SK-N-SH treated with all-trans-retinoic acid at 6 μM for 48 hours (cell line): ENCODE measurements at regions not wholly inside any gene's neighbourhood (a gene's known extent, or its start where the extent isn't known, plus 50 kb on each side); places are given as distances from the start of the nearest gene placed in this dataset.

Experiments used
- ATAC-seq: fragments of 200-7000 bp; cut with Tn5 transposase; 3 replicates; pipeline ENCODE4 v1.9.1; 2020; ENCODE audit warnings: mild to moderate bottlenecking, moderate library complexity
- ARNTL ChIP-seq: fragments of 450-650 bp; formaldehyde crosslinking; IDR thresholded peaks from 2 replicates; pipeline ENCODE4 v1.5.0; 2020; ENCODE audit warnings: low read depth, mild to moderate bottlenecking, moderate library complexity, borderline replicate concordance
- BACH2 ChIP-seq: fragments of 250-450 bp; sonication (Bioruptor Pico); IDR thresholded peaks from 2 replicates; pipeline ENCODE4 v1.9.0; 2021; ENCODE audit warnings: mild to moderate bottlenecking, borderline replicate concordance
- CSDC2 ChIP-seq: fragments of 250-450 bp; sonication (Bioruptor Pico); IDR thresholded peaks from 2 replicates; pipeline ENCODE4 v1.5.0; 2020; ENCODE audit warnings: mild to moderate bottlenecking, moderate library complexity
- ESRRG ChIP-seq: fragments of 250-450 bp; sonication (Bioruptor Pico); IDR thresholded peaks from 2 replicates; pipeline ENCODE4 v1.6.1; 2021; ENCODE audit warnings: mild to moderate bottlenecking
- GLIS3 ChIP-seq: fragments of 250-450 bp; sonication (Bioruptor Pico); IDR thresholded peaks from 2 replicates; pipeline ENCODE4 v1.5.0; 2020; ENCODE audit warnings: mild to moderate bottlenecking, moderate library complexity
- PPARA ChIP-seq: fragments of 250-450 bp; sonication (Bioruptor Pico); IDR thresholded peaks from 2 replicates; pipeline ENCODE4 v1.5.0; 2020; ENCODE audit warnings: mild to moderate bottlenecking, borderline replicate concordance
- RARB ChIP-seq: fragments of 250-450 bp; sonication (Bioruptor Pico); IDR thresholded peaks from 2 replicates; pipeline ENCODE4 v1.8.0; 2021; ENCODE audit warnings: mild to moderate bottlenecking, moderate library complexity
- SNAI2 ChIP-seq: fragments of 250-450 bp; sonication (Bioruptor Pico); IDR thresholded peaks from 2 replicates; pipeline ENCODE4 v1.5.0; 2020; ENCODE audit warnings: mild to moderate bottlenecking, moderate library complexity
- TCF4 ChIP-seq: fragments of 250-450 bp; sonication (Bioruptor Pico); IDR thresholded peaks from 2 replicates; pipeline ENCODE4 v1.8.0; 2021; ENCODE audit warnings: mild to moderate bottlenecking, moderate library complexity, borderline replicate concordance
- TOX ChIP-seq: fragments of 250-450 bp; sonication (Bioruptor Pico); IDR thresholded peaks from 2 replicates; pipeline ENCODE4 v1.8.0; 2021; ENCODE audit warnings: mild to moderate bottlenecking, moderate library complexity, borderline replicate concordance
- ZC3H10 ChIP-seq: fragments of 250-450 bp; sonication (Bioruptor Pico); IDR thresholded peaks from 2 replicates; pipeline ENCODE4 v1.5.1; 2021; ENCODE audit warnings: mild to moderate bottlenecking, moderate library complexity
- ZFP3 ChIP-seq: fragments of 250-450 bp; sonication (Bioruptor Pico); IDR thresholded peaks from 2 replicates; pipeline ENCODE4 v1.5.0; 2020; ENCODE audit warnings: mild to moderate bottlenecking, moderate library complexity
- ZFP30 ChIP-seq: fragments of 450-650 bp; formaldehyde crosslinking; IDR thresholded peaks from 2 replicates; pipeline ENCODE4 v1.5.0; 2022; ENCODE audit warnings: mild to moderate bottlenecking, moderate library complexity
- ZNF565 ChIP-seq: fragments of 450-650 bp; formaldehyde crosslinking; conservative IDR thresholded peaks from 2 replicates; pipeline ENCODE4 v1.5.0; 2020; ENCODE audit warnings: low read depth, mild to moderate bottlenecking, moderate library complexity
- ZNF70 ChIP-seq: fragments of 450-650 bp; formaldehyde crosslinking; IDR thresholded peaks from 2 replicates; pipeline ENCODE4 v1.5.0; 2020; ENCODE audit warnings: mild to moderate bottlenecking, moderate library complexity
- ZNF8 ChIP-seq: fragments of 450-650 bp; formaldehyde crosslinking; IDR thresholded peaks from 2 replicates; pipeline ENCODE4 v1.5.0; 2020; ENCODE audit warnings: mild to moderate bottlenecking, moderate library complexity
- TF ChIP-seq, protein P1 (sequence below): fragments of 250-450 bp; sonication (Bioruptor Pico); IDR thresholded peaks from 2 replicates; pipeline ENCODE4 v1.5.0; 2020; ENCODE audit warnings: mild to moderate bottlenecking, moderate library complexity
- TF ChIP-seq, protein P2 (sequence below): fragments of 250-450 bp; sonication (Bioruptor Pico); IDR thresholded peaks from 2 replicates; pipeline ENCODE4 v1.5.1; 2020; ENCODE audit warnings: low read depth, mild to moderate bottlenecking, moderate library complexity
- TF ChIP-seq, protein P3 (sequence below): fragments of 250-450 bp; sonication (Bioruptor Pico); IDR thresholded peaks from 2 replicates; pipeline ENCODE4 v1.8.0; 2020; ENCODE audit warnings: mild to moderate bottlenecking, moderate library complexity, borderline replicate concordance
- TF ChIP-seq, protein P4 (sequence below): fragments of 250-450 bp; sonication (Bioruptor Pico); IDR thresholded peaks from 2 replicates; pipeline ENCODE4 v1.5.1; 2021; ENCODE audit warnings: mild to moderate bottlenecking, moderate library complexity
- TF ChIP-seq, protein P5 (sequence below): fragments of 250-450 bp; sonication (Bioruptor Pico); IDR thresholded peaks from 2 replicates; pipeline ENCODE4 v1.8.0; 2021; ENCODE audit warnings: low read depth, mild to moderate bottlenecking, moderate library complexity, borderline replicate concordance

DNA sequence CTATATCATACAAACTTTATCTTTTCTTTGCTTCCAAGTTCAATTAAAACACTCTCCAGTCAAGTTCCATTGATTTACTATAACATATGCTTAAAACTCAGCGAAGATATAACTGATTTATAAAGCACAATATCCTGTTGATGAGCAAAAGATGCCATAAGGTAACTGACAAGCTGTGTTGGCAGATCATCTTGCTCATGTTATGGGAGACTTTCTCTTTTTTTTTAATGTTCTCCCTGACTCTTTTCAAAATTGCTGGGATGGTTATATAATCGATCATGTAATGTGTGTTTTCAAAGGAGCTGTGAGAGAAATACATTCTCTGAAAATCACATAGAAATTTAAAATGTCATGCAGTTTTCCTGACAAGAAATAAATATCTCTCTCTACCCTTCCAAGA lies 293.5 kb downstream of the MED10 start:
- ATAC-seq, result no peak
- TF ChIP-seq GLIS3, result no peak
- TF ChIP-seq RARB (CRISPR knock-in tag), result no peak
- TF ChIP-seq ZNF70, result no peak
- TF ChIP-seq TOX (CRISPR knock-in tag), result no peak
- TF ChIP-seq ARNTL, result no peak
- TF ChIP-seq, protein P1, sequence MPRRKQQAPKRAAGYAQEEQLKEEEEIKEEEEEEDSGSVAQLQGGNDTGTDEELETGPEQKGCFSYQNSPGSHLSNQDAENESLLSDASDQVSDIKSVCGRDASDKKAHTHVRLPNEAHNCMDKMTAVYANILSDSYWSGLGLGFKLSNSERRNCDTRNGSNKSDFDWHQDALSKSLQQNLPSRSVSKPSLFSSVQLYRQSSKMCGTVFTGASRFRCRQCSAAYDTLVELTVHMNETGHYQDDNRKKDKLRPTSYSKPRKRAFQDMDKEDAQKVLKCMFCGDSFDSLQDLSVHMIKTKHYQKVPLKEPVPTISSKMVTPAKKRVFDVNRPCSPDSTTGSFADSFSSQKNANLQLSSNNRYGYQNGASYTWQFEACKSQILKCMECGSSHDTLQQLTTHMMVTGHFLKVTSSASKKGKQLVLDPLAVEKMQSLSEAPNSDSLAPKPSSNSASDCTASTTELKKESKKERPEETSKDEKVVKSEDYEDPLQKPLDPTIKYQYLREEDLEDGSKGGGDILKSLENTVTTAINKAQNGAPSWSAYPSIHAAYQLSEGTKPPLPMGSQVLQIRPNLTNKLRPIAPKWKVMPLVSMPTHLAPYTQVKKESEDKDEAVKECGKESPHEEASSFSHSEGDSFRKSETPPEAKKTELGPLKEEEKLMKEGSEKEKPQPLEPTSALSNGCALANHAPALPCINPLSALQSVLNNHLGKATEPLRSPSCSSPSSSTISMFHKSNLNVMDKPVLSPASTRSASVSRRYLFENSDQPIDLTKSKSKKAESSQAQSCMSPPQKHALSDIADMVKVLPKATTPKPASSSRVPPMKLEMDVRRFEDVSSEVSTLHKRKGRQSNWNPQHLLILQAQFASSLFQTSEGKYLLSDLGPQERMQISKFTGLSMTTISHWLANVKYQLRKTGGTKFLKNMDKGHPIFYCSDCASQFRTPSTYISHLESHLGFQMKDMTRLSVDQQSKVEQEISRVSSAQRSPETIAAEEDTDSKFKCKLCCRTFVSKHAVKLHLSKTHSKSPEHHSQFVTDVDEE (CRISPR knock-in tag), result no peak
- TF ChIP-seq, protein P2, sequence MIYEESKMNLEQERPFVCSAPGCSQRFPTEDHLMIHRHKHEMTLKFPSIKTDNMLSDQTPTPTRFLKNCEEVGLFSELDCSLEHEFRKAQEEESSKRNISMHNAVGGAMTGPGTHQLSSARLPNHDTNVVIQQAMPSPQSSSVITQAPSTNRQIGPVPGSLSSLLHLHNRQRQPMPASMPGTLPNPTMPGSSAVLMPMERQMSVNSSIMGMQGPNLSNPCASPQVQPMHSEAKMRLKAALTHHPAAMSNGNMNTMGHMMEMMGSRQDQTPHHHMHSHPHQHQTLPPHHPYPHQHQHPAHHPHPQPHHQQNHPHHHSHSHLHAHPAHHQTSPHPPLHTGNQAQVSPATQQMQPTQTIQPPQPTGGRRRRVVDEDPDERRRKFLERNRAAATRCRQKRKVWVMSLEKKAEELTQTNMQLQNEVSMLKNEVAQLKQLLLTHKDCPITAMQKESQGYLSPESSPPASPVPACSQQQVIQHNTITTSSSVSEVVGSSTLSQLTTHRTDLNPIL (CRISPR knock-in tag), result no peak
- TF ChIP-seq PPARA, result no peak
- TF ChIP-seq ZFP3, result no peak
- TF ChIP-seq, protein P3, sequence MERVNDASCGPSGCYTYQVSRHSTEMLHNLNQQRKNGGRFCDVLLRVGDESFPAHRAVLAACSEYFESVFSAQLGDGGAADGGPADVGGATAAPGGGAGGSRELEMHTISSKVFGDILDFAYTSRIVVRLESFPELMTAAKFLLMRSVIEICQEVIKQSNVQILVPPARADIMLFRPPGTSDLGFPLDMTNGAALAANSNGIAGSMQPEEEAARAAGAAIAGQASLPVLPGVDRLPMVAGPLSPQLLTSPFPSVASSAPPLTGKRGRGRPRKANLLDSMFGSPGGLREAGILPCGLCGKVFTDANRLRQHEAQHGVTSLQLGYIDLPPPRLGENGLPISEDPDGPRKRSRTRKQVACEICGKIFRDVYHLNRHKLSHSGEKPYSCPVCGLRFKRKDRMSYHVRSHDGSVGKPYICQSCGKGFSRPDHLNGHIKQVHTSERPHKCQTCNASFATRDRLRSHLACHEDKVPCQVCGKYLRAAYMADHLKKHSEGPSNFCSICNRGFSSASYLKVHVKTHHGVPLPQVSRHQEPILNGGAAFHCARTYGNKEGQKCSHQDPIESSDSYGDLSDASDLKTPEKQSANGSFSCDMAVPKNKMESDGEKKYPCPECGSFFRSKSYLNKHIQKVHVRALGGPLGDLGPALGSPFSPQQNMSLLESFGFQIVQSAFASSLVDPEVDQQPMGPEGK (CRISPR knock-in tag), result no peak
- TF ChIP-seq ZNF565, result no peak
- TF ChIP-seq, protein P4, sequence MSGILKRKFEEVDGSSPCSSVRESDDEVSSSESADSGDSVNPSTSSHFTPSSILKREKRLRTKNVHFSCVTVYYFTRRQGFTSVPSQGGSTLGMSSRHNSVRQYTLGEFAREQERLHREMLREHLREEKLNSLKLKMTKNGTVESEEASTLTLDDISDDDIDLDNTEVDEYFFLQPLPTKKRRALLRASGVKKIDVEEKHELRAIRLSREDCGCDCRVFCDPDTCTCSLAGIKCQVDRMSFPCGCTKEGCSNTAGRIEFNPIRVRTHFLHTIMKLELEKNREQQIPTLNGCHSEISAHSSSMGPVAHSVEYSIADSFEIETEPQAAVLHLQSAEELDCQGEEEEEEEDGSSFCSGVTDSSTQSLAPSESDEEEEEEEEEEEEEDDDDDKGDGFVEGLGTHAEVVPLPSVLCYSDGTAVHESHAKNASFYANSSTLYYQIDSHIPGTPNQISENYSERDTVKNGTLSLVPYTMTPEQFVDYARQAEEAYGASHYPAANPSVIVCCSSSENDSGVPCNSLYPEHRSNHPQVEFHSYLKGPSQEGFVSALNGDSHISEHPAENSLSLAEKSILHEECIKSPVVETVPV (CRISPR knock-in tag), result no peak
- no peak for TF ChIP-seq CSDC2 (CRISPR knock-in tag)
- no peak for TF ChIP-seq BACH2 (CRISPR knock-in tag)
- no peak for TF ChIP-seq ZC3H10 (CRISPR knock-in tag)
- no peak for TF ChIP-seq SNAI2 (CRISPR knock-in tag)
- TF ChIP-seq ZNF8 (CRISPR knock-in tag), result no peak

DNA sequence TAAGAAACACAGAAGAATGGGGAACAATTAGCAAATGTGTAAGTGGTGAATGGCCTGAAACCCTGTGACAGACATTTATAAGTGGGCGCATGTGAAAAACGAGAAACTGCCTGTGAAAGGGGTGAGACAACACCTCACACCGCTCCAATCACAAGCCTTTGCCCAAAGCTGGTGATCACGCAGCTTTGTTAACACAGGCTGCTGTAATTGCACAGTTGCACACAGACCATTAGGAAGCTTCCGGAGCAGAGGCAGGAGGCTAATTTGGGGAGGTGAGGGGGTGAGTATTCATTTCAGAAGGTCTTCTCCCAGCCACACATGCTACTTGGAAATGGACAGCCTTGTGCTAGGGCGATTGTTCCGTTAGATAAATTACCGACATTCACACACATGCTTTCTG lies 294.0 kb downstream of the MED10 start:
- TF ChIP-seq, protein P5, sequence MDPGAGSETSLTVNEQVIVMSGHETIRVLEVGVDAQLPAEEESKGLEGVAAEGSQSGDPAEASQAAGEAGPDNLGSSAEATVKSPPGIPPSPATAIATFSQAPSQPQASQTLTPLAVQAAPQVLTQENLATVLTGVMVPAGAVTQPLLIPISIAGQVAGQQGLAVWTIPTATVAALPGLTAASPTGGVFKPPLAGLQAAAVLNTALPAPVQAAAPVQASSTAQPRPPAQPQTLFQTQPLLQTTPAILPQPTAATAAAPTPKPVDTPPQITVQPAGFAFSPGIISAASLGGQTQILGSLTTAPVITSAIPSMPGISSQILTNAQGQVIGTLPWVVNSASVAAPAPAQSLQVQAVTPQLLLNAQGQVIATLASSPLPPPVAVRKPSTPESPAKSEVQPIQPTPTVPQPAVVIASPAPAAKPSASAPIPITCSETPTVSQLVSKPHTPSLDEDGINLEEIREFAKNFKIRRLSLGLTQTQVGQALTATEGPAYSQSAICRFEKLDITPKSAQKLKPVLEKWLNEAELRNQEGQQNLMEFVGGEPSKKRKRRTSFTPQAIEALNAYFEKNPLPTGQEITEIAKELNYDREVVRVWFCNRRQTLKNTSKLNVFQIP (CRISPR knock-in tag), result no peak
- no peak for TF ChIP-seq CSDC2 (CRISPR knock-in tag)
- TF ChIP-seq, protein P1 (CRISPR knock-in tag), result no peak
- TF ChIP-seq ZFP30 (CRISPR knock-in tag), result no peak
- TF ChIP-seq RARB (CRISPR knock-in tag), result no peak
- TF ChIP-seq GLIS3, result no peak
- TF ChIP-seq, protein P3 (CRISPR knock-in tag), result no peak
- no peak for TF ChIP-seq ZFP3
- TF ChIP-seq, protein P2 (CRISPR knock-in tag), result no peak
- no peak for TF ChIP-seq BACH2 (CRISPR knock-in tag)
- TF ChIP-seq ESRRG (CRISPR knock-in tag), result no peak
- no peak for TF ChIP-seq PPARA
- no peak for TF ChIP-seq TCF4
- no peak for TF ChIP-seq ZNF70
- TF ChIP-seq, all 23 proteins: peak for 0
- ATAC-seq, result no peak
